Upper lobe of left lung (tissue), 6 donors: ENCODE measurements at regions not wholly inside any gene's neighbourhood (a gene's known extent, or its start where the extent isn't known, plus 50 kb on each side); places are given as distances from the start of the nearest gene placed in this dataset.

Source experiments
- ATAC-seq, 2 donors: fragments of 200-7000 bp; cut with Tn5 transposase; one replicate each; pipeline ENCODE4 v1.9.1; 2022; ENCODE audit warnings: mild to moderate bottlenecking in 2 of 2, moderate library complexity in 2 of 2; ENCODE audit not compliant: low FRiP score in 2 of 2
- DNase-seq, 2 donors: peaks; one replicate each; pipeline ENCODE4 v3.0.0-alpha.2; 2019 to 2020
- H3K27ac ChIP-seq, 4 donors: fragments of 200-600 bp; sonication (generic); one replicate each; pipeline ENCODE4 v1.5.1; 2016 to 2019
- H3K27me3 ChIP-seq, 4 donors: fragments of 200-600 bp; sonication (generic); one replicate each; pipeline ENCODE4 v1.5.1; 2017 to 2019
- H3K36me3 ChIP-seq, 4 donors: fragments of 200-600 bp; sonication (generic); one replicate each; pipeline ENCODE4 v1.5.1; 2016 to 2019
- H3K4me1 ChIP-seq, 4 donors: fragments of 200-600 bp; sonication (generic); one replicate each; pipeline ENCODE4 v1.5.1; 2018 to 2019
- H3K4me3 ChIP-seq, 4 donors: fragments of 200-600 bp; sonication (generic); one replicate each; pipeline ENCODE4 v1.5.1; 2017 to 2019; ENCODE audit warnings: mild to moderate bottlenecking in 2 of 4, moderate library complexity in 1 of 4
- H3K9me3 ChIP-seq, 4 donors: fragments of 200-600 bp; sonication (generic); one replicate each; pipeline ENCODE4 v1.5.1; 2018 to 2019
- EP300 ChIP-seq, 4 donors: sonication (generic); formaldehyde crosslinking; IDR thresholded peaks; one replicate each; pipeline ENCODE4 v1.5.1; 2017; ENCODE audit warnings: antibody characterized with exemption in 4 of 4, control low read depth in 2 of 4
- POLR2A ChIP-seq, 4 donors: fragments of 450-650 bp; IDR thresholded peaks; one replicate each; pipeline ENCODE4 v1.5.1; 2016 to 2017; ENCODE audit warnings: antibody characterized with exemption in 4 of 4, mild to moderate bottlenecking in 2 of 4
- POLR2AphosphoS5 ChIP-seq, 2 donors: sonication (generic); formaldehyde crosslinking; IDR thresholded peaks; one replicate each; pipeline ENCODE4 v1.5.1; 2017; ENCODE audit warnings: antibody characterized with exemption in 2 of 2
- WGBS, 2 donors: methylation state at CpG; one replicate each; pipeline ENCODE4 v1.1.5; 2017 to 2018; 5-methylcytosine and 5-hydroxymethylcytosine counted together
- TF ChIP-seq, protein P1 (sequence below), 6 experiments: fragments of 450-650 bp in 4 of 6; fragments of 200-600 bp in 2 of 6; sonication (generic) in 2 of 6; IDR thresholded peaks; one replicate each; pipeline ENCODE4 v1.5.1; 2016 to 2019; ENCODE audit warnings: antibody characterized with exemption in 6 of 6
- donor health status: DM: no; HTN: no; CAD: no; lungs with moderate emphysema.
- donor health status: DM: no; HTN: yes; CAD: no; lungs with severe emphysema.

DNA sequence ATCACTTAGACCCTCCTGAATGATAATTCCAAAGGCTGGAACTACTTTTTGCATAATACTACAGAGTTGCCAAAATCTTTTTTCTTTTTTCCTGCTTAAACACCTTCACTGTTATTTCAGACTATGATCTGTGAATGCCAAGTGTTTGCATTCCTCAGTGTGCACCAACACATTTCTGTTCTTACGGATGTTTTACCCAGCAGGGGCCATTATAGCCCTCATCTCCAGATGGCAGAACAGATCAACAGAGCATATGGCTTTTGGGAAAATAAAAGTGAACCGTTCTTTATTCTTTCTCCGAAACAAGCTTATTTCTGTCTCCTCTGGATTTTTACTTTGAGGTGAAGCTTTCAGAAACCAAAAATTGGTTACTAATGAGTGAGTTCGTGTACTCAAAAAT, 1226.6 kb upstream of the FAM98A start:
- H3K4me3 ChIP-seq, result no peak overlapping the region
- no peak for ATAC-seq
- H3K4me1 ChIP-seq, result no peaks in the 10 kb centered on the region
- H3K27ac ChIP-seq, result no peak overlapping the region
- TF ChIP-seq, protein P1, sequence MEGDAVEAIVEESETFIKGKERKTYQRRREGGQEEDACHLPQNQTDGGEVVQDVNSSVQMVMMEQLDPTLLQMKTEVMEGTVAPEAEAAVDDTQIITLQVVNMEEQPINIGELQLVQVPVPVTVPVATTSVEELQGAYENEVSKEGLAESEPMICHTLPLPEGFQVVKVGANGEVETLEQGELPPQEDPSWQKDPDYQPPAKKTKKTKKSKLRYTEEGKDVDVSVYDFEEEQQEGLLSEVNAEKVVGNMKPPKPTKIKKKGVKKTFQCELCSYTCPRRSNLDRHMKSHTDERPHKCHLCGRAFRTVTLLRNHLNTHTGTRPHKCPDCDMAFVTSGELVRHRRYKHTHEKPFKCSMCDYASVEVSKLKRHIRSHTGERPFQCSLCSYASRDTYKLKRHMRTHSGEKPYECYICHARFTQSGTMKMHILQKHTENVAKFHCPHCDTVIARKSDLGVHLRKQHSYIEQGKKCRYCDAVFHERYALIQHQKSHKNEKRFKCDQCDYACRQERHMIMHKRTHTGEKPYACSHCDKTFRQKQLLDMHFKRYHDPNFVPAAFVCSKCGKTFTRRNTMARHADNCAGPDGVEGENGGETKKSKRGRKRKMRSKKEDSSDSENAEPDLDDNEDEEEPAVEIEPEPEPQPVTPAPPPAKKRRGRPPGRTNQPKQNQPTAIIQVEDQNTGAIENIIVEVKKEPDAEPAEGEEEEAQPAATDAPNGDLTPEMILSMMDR (IDR thresholded peaks at IDR 0.05), result no peak
- TF ChIP-seq POLR2AphosphoS5 (IDR thresholded peaks at IDR 0.05), result no peak
- no peak for TF ChIP-seq POLR2A (IDR thresholded peaks at IDR 0.05)
- TF ChIP-seq EP300 (IDR thresholded peaks at IDR 0.05), result no peak
- no peaks in the 10 kb centered on the region for H3K36me3 ChIP-seq
- no peaks in the 10 kb centered on the region for H3K27me3 ChIP-seq
- WGBS, 2 donors, result 80 to 90% methylated on average over 4 of the region's 4 CpGs
- no peaks in the 10 kb centered on the region for H3K9me3 ChIP-seq
- no peak for DNase-seq

DNA sequence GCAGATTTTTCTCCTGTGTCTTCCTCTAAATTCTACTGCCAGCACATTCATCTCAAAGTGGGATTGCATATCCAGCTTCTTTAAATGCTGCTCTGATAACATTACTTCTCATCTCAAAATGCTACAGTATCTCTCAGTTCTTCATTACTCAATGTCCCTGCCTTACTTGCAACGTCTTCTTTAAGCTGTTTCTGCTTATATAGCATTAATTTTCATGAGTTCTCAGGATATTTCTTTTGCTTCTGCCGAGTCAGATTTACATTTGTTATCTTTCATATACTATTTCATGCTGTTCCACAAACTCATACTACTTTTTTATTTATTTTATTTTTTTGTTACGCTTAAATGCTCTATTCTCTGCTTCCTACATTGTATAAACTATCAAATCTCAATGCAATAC, 1223.5 kb upstream of the FAM98A start:
- H3K36me3 ChIP-seq, result no peaks in the 10 kb centered on the region
- no peak overlapping the region for H3K27ac ChIP-seq
- no peak for TF ChIP-seq POLR2A (IDR thresholded peaks at IDR 0.05)
- TF ChIP-seq, protein P1 (IDR thresholded peaks at IDR 0.05), result no peak
- TF ChIP-seq POLR2AphosphoS5 (IDR thresholded peaks at IDR 0.05), result no peak
- TF ChIP-seq EP300 (IDR thresholded peaks at IDR 0.05), result no peak
- ATAC-seq, result no peak
- H3K9me3 ChIP-seq, result no peaks in the 10 kb centered on the region
- no peaks in the 10 kb centered on the region for H3K27me3 ChIP-seq
- WGBS, 2 donors, result 70 to 72% methylated on average over 3 of the region's 3 CpGs
- H3K4me3 ChIP-seq, result no peak overlapping the region
- DNase-seq, result no peak
- H3K4me1 ChIP-seq, result no peaks in the 10 kb centered on the region

DNA sequence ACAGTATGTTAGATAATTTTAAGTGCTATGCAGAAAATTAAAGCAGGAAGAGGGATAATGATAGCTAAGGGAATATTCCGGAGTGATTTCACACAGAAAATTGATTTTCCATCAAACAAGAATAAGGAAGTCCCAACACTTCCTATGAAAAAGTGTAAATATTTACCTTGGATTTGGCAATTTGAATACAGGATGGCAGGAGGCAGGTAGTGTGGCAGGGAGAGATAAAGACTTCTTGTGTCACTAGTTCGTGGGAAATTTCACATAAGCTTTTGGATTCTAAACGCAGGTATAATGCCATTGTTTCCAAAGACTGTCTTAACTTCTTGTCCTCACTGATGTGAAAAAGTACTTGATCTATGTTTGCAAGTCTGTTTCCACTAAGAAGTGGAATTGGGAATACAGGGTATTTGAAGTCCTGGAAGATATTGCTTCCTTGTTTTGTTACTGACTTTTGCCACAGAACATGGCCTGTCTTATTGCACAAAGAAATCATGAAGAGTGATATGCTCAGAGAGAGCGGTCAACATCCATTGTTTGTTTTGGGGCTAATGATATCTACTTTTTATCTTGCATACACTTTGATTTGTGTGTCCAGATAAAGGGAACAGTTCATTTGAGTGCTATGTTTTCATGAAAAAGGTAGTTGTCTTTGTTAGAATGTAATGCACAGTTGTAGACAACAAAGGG, 1216.1 kb upstream of the FAM98A start:
- Histone ChIP-seq H3K4me1 (no peaks in the 10 kb centered on the region), H3K36me3 (no peaks in the 10 kb centered on the region), H3K9me3 (no peaks in the 10 kb centered on the region), H3K27me3 (no peaks in the 10 kb centered on the region), H3K4me3 (no peak overlapping the region), H3K27ac (no peak overlapping the region)
- DNase-seq (no peak), ATAC-seq (no peak)
- WGBS, 2 donors, result 40 to 52% methylated on average over 4 of the region's 4 CpGs
- TF ChIP-seq POLR2A (IDR thresholded peaks at IDR 0.05), result no peak

DNA sequence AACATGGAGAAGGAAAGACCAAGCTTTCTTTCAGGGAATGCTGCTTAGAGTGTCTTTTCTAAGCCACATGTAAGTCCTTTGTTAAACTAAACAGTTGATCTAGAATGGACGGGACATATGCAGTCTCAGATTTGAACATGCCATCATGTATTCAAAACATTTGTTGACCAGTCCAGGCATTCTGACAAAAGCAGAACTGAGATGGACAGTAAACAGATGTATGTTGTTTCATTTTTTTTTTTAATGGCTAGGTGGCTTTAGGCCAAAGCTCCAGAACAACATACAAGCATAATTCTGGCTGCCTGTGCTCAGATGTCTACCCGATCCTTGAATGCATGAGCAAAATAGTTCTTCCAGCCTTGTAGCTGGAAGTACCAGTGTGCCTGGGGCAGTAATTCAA, 1211.4 kb upstream of the FAM98A start:
- no peak for TF ChIP-seq EP300 (IDR thresholded peaks at IDR 0.05)
- no peak for TF ChIP-seq POLR2A (IDR thresholded peaks at IDR 0.05)
- TF ChIP-seq, protein P1 (IDR thresholded peaks at IDR 0.05), result no peak
- no peak for TF ChIP-seq POLR2AphosphoS5 (IDR thresholded peaks at IDR 0.05)
- Histone ChIP-seq H3K4me3 (no peak overlapping the region), H3K27ac (no peak overlapping the region), H3K36me3 (no peaks in the 10 kb centered on the region), H3K9me3 (no peaks in the 10 kb centered on the region), H3K27me3 (no peaks in the 10 kb centered on the region), H3K4me1 (no peaks in the 10 kb centered on the region)
- no peak for DNase-seq
- 71 to 77% methylated on average over 2 of the region's 2 CpGs for WGBS, 2 donors
- no peak for ATAC-seq

DNA sequence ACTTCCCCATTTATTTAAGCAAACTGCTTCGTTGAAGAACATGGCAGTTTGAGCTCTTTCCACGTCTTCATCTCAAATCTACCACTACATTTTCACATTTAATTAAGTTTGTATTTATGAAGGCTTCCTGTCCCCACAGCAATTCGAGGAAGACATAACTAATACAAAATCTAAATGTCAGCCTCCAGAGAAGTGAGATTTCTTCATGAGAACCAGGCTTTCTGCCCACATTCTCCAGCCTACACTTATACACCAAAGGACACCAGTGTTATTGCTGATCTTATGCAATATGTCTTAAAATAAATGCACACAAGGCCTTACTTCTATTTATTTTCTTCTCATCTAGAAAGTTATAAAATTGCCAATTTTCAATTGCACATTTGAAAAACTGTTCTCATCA, 1209.3 kb upstream of the FAM98A start:
- no peaks in the 10 kb centered on the region for H3K4me1 ChIP-seq

More for the DNA sequence above, 1209.3 kb upstream of the FAM98A start:
- Histone ChIP-seq H3K36me3 (no peaks in the 10 kb centered on the region), H3K9me3 (no peaks in the 10 kb centered on the region), H3K27ac (no peak overlapping the region), H3K27me3 (no peaks in the 10 kb centered on the region), H3K4me3 (no peak overlapping the region)
- TF ChIP-seq EP300 (IDR thresholded peaks at IDR 0.05), result no peak
- no peak for TF ChIP-seq POLR2AphosphoS5 (IDR thresholded peaks at IDR 0.05)
- no peak for TF ChIP-seq POLR2A (IDR thresholded peaks at IDR 0.05)
- TF ChIP-seq, protein P1 (IDR thresholded peaks at IDR 0.05), result no peak
- ATAC-seq (no peak), DNase-seq (no peak)
- 42 to 48% methylated on average over 3 of the region's 3 CpGs for WGBS, 2 donors
